Keratinocyte (primary cell): ENCODE measurements at regions not wholly inside any gene's neighbourhood (a gene's known extent, or its start where the extent isn't known, plus 50 kb on each side); places are given as distances from the start of the nearest gene placed in this dataset.

Experiments used
- EZH2 ChIP-seq: IDR thresholded peaks from one replicate; pipeline ENCODE4 v1.6.1; 2012; ENCODE audit warnings: inconsistent platforms, mild to moderate bottlenecking, low read length, moderate library complexity
- TF ChIP-seq, protein P1 (sequence below), 3 experiments: IDR thresholded peaks in 1 of 3; conservative IDR thresholded peaks in 1 of 3; optimal IDR thresholded peaks in 1 of 3; 2 replicates in 2 of 3; 3 replicates in 1 of 3; pipeline versions ENCODE3 to v1.5.1; 2011; ENCODE audit warnings: low read length in 3 of 3, mild to moderate bottlenecking in 3 of 3, moderate library complexity in 2 of 3, control low read depth in 1 of 3, inconsistent platforms in 1 of 3; ENCODE audit not compliant: insufficient read depth in 2 of 3; ENCODE audit errors: extremely low read depth in 1 of 3

DNA sequence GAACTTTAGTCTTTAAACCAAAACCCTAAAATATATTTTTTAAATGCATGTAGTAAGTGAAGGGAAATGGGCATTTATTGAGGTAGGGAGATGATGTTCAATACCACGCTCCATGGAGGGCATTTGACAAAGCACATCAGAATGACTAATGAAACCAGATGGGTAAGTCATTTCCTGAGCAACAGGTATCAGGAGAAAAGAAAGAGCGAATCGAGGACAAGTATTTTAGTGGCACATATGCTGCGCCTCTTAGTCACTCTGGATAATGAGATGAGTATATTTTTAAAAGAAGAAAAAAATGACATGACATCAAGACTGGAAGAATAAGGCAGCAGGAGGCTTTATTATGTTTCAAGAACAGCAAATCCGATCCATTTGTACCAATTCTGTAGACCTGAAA lies 129.0 kb upstream of the ARHGEF3 start:
- TF ChIP-seq, protein P1, sequence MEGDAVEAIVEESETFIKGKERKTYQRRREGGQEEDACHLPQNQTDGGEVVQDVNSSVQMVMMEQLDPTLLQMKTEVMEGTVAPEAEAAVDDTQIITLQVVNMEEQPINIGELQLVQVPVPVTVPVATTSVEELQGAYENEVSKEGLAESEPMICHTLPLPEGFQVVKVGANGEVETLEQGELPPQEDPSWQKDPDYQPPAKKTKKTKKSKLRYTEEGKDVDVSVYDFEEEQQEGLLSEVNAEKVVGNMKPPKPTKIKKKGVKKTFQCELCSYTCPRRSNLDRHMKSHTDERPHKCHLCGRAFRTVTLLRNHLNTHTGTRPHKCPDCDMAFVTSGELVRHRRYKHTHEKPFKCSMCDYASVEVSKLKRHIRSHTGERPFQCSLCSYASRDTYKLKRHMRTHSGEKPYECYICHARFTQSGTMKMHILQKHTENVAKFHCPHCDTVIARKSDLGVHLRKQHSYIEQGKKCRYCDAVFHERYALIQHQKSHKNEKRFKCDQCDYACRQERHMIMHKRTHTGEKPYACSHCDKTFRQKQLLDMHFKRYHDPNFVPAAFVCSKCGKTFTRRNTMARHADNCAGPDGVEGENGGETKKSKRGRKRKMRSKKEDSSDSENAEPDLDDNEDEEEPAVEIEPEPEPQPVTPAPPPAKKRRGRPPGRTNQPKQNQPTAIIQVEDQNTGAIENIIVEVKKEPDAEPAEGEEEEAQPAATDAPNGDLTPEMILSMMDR (optimal IDR thresholded peaks at IDR 0.05 in 1 of 3, IDR thresholded peaks at IDR 0.05 in 1 of 3, conservative IDR thresholded peaks at IDR 0.05 in 1 of 3; ENCODE audit: extremely low read depth in 1 of 3, insufficient read depth in 2 of 3, low read length in 3 of 3): no peak
- no peak for TF ChIP-seq EZH2
